HG02973 (cell line): ENCODE measurements at regions not wholly inside any gene's neighbourhood (a gene's known extent, or its start where the extent isn't known, plus 50 kb on each side); places are given as distances from the start of the nearest gene placed in this dataset.
"Not testable (repeated sequence)": the region's sequence is repeated elsewhere in the genome, so short reads cannot be mapped to it uniquely, and the experiment has no call there.

Source experiments
- ATAC-seq: cut with Tn5 transposase; IDR thresholded peaks from one replicate; pipeline ENCODE4 v1.9.1; 2021; ENCODE audit warnings: moderate library complexity; ENCODE audit not compliant: unreplicated experiment

DNA sequence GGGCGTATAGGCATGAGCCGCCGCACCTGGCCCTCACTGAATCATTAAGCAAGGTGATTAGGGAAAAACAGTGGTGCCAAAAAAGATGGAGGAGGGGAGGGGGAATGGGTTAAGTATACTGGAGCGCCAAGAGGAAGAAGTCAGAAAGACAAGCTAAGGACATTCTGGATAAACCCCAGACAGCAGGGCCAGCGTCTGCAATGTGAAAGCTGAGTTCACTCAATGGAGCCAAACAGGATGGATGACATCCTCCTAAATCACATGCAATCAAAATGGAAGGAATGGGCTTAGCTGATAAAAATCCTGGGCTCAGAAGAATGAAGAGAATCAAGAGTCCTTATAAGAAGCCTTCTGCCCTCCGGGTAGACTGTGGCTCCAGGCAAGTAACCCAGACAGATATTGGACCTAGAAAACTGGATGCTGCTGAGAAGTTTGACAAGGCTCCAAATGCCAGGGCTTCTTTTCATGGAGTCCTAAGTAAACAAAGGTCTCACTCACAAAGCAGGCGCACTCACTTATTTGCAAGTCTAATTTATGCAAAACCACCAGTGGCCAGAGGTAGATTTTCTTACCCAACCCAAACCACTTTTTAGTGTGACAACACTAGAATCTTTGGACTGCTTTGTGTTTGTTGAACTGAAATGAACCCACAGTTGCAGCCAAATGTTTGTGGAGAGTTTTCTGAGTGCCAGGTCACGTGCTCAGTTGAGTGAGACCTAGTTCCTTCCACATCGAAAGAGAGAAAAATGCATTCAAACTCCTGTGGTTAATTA, 519.1 kb upstream of the AUTS2 start:
- no peak for ATAC-seq

DNA sequence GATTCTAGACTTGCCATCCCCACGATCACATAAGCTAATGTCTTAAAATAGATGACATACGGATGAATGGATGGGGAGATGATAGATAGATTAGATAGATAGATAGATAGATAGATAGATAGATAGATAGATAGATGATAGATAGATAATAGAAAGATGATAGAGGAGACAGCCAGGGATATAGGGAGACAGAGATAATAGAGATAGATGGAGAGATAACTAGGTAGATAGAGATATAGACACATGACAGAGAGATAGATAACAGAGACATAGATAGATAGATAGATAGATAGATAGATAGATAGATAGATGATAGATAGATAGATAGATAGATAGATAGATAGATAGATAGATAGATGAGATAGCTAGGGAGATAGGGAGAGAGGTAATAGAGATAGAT, 511.0 kb upstream of the AUTS2 start:
- not testable (repeated sequence) for ATAC-seq

DNA sequence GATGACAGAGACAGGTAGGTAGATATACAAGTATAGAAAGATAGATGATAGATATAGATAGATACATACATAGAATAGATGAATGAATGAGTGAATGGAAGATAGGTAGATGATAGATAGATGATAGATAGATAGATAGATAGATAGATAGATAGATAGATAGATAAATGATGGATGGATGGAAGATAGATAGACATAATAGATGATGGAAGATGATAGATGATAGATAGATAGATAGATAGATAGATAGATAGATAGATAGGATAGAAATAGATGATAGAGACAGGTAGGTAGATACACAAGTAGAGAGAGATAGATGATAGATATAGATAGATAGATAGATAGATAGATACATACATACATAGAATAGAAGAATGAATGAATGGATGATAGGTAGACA, 510.1 kb upstream of the AUTS2 start:
- ATAC-seq = no peak

DNA sequence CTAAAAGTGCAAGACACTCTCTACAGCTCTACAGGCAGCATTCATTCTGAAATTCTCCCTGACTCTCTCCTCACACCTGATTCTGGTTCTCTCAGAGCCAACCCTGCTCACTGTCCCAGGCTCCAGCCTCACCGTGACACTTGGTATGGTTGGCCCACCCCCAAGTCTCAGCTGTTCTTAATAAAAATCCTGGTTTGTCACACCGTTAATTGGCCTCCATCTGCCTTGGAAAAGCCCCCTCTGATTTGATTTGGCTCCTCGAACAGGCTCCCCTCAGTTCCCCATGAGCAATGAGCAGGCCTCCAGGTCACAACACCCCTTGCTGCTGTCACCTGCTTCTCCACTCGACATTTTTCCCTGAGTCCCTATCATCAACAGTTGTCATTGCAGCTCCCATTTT, 507.3 kb upstream of the AUTS2 start:
- ATAC-seq = no peak

DNA sequence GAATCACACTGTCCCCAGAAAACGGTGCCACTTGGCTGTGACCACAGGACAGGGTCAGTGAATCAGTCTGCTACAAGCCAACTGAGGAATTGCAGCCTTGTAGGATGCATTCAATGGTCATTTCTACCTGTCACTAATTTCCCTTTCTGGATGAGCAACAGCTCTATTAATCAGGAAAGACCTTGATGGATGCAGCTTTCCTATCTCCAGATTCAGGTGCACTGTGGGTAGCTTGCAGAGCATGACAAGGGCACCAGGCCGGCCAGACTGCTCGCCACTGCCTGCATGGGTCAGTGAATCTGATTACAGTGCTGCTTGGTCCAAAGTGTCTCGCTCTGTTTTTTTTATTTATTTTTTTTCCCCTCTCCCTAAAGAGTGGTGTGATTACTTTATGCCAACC, 506.8 kb upstream of the AUTS2 start:
- no peak for ATAC-seq

DNA sequence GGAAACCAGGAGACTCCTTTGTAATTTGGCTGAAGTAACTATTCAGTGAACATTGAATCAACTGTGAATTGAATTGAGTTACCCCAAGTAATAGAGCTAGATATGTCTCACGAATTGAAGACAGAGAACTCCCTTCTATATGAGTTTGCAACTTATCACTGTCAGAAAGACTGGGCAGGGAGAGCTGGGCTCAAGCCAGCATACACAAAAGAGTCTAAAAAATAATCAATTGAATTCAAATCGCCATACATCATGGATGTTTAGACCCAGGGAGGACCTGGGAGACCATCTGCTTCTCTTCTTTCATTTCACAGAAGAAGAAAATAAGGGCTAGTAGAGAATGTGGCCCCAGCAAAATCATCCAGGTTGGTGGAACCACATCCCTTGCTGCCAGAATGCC, 503.1 kb upstream of the AUTS2 start:
- ATAC-seq = no peak

DNA sequence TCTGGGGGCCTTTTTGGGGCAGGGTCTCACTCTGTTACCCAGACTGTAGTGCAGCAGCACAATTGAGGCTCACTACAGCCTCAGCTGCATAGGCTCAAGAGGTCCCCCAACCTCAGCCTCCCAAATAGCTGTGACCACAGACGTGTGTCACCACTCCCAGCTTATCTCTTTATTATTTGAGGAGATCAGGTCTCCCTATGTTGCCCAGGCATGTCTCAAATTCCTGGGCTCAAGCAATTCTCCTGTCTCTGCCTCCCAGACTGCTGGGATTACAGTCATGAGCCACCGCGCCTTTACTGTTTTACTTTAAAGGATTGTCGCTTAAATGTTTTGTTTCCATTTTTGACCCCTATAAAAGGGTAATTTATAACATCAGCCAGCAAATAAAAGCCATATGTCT, 502.6 kb upstream of the AUTS2 start:
- ATAC-seq = no peak

DNA sequence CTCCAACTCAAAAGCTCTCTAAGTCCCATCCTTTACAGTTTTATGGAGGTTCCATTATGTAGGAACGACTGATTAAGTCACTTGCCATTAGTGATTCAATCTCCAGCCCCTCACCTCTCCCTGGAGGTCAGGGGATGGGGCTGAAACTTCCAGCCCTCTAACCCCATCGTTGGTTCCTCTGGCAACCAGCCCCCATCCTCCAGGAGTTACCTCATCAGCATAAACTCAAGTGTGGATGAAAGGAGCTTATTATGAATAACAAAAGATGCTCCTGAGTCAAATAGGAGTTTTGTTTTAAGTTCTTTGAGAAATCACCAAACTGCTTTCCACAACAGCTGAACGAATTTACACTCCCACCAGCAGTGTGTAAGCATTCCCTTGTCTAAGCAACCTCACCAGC, 494.3 kb upstream of the AUTS2 start:
- no peak for ATAC-seq

DNA sequence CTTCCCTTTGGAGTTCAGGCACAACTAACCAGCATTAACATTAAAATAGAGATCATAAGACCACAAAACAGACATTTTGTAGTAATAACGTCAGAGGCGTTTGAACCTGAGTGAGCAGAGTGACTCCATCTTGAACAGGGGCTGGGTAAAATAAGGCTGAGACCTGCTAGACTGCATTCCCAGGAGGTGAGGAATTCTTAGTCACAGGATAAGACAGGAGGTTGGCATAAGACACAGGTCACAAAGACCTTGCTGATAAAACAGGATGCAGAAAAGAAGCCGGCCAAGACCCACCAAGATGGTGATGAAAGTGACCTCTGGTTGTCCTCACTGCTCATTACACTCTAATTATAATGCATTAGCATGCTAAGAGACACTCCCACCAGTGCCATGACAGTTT, 493.2 kb upstream of the AUTS2 start:
- no peak for ATAC-seq

DNA sequence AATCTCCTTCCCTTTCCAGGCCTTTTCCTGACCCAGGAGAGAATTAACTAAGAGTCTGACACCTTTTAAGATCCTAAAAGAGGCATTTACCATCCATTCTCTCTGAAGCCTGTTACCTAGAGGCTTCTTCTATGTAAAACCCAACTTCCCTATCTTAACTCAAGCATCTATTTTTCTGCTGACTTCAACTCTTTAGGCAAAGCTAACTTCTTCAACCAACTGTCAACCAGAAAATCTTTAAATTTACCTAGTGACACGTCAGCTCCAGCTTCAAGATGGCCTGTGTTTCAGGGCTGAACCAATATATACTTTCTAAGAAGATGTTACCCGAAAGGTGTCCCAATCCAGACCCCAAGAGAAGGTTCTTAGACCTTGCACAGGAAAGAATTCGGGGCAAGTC, 492.3 kb upstream of the AUTS2 start:
- no peak for ATAC-seq

DNA sequence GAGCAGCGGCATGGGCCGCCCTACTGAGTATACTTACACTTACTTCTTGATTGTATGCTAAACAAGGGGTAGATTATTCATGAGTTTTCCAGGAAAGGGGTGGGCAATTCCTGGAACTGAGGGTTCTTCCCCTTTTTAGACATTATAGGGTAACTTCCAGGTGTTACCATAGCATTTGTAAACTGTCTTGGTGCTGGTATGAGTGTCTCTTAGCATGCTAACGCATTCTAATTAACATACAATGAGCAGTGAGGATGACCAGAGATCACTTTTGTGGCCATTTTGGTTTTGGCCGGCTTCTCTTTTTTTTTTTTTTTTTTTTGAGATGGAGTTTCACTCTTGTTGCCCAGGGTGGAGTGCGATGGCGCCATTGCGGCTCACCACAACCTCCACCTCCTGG, 491.8 kb upstream of the AUTS2 start:
- not testable (repeated sequence) for ATAC-seq

DNA sequence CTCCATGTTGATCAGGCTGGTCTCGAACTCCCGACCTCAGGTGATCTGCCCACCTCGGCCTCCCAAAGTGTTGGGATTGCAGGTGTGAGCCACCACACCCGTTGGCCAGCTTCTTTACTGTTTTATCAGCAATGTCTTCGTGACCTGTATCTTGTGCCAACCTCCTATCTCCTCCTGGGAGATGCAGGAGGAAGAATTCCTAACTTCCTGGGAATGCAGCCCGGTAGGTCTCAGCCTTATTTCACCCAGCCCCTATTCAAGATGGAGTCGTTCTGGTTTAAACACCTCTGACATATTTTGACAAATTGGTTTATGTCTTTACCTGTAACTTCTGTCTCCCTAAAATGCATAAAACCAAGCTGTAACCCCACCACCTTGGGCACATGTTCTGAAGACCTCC, 491.3 kb upstream of the AUTS2 start:
- not testable (repeated sequence) for ATAC-seq

DNA sequence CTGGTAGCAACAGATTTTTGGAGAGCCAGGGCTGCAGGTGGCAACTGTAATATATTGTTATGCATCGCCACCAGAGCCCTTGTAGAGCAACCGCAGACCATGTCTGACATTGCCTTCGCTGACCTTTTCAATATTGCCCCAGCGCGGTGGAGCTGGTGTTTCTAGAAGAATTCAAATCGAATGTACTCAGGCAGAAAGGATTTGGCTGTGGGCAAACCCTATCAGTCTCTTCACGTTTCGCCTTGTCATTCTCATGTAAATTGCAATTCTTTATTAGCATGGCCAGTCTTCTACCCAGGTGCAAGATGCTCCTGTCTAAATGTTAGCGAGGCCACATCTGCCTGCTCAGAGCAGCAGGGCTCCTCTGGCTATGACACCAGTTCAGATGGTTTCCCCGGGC, 490.2 kb upstream of the AUTS2 start:
- ATAC-seq = no peak

DNA sequence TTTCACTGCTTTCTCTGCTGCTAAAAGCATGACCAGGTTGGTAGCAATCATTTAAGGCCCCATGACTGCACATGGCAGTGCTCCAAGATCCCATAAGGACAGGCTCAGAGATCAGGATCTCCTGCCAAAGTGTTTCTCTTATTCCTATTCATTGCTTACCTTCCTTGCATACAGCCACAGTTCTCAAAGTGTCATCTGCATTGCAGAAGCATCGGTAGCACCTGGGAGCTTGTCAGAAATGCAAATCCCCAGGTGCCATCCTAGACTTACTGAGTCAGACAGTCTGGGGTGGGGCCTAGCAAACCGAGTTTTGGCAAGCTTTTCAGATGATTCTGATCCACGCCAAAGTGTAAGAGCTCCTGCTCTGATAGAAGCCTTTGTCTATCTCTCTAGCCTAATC, 489.0 kb upstream of the AUTS2 start:
- ATAC-seq = no peak

DNA sequence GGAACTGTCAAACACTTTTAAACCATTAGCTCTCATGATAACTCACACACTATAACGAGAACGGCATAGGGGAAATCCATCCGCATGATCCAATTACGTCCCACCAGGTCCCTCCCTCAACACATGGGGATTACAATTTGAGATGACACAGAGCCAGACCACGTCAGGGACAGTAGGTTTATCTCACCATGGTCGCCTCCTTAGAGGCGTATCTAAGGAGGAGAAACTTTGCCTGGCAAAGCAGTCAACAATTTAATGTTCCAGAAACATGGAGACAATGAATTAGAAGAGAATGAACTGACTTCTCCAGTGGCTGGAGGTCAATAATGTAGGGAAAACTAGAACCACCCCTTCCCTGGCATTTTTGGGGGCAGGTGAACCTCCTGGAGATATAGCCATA, 488.4 kb upstream of the AUTS2 start:
- no peak for ATAC-seq

DNA sequence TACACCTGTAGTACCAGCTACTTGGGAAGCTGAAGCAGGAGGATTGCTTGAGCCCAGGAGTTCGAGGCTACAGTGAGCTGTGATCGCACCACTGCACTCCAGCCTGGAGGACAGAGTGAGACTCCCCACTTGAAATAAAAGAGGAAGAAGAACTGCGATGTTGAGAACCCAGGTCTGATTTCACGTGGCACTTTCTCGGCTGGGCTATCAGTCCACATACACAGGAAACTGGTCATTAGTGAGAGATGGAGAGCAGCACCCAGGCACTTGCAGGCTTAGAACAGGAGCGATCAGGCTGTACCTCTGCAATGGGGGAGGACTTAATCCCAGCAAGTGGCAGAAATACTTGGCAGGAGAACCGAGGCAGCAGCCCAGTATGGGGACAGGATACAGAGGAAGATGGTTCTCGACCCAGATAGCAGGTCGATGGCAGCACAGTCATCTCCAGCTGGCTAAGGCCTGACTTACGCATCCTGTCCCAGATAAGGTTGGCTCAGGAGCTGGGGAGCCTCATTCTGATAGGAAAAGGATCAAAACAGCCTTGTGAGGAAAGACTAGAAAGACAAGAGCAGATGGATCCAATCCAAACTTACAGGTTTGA, 487.7 kb upstream of the AUTS2 start:
- no peak for ATAC-seq

DNA sequence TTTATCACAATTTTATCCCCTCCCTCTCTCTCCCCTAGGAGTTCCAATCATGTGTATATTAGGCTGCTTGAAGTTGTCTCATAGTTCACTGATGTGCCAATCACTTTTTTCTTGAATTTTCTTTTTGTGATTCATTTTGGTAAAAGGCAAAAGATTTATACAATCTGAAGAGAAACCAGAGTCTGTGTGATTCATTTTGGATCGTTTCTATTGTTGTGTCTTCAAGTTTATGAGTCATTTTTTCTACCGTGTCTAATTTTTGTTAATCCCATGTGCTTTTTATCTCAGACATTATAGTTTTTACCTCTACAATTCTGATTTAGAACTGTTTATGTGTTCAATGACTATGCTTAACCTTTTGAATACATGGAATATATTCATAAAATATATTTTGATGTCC, 483.9 kb upstream of the AUTS2 start:
- ATAC-seq = no peak

DNA sequence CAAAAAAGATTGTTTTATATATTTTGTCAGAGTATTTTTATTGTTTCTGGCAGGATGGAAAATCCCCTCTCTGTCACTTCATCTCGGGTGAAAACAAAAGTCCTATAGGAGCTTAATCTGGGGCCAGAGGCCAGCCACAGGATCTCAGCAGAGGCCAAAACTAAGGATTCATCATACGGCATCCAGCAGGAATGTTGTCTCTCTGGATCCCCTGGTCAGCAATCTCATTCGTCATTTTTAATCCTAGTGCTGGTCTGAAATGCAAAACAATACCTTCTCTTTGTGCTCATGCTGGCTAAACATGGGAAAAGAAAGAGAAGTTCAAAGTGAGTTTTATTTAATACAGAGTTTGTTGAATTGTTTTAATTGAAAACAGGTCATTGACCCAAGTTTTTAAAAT, 482.5 kb upstream of the AUTS2 start:
- ATAC-seq = no peak

DNA sequence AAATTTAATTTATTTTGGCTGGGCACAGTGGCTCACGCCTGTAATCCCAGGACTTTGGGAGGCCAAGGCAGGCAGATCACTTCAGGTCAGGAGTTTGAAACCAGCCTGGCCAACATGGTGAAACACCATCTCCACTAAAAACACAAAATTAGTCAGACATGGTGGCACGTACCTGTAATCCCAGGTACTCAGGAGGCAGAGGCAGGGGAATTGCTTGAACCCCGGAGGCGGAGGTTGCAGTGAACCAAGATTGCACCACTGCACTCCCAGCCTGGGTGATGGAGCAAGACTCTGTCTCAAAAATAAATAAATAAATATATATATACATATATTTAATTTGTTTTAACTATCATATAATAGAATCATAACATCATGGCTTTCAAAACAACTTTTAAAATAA, 482.1 kb upstream of the AUTS2 start:
- not testable (repeated sequence) for ATAC-seq

DNA sequence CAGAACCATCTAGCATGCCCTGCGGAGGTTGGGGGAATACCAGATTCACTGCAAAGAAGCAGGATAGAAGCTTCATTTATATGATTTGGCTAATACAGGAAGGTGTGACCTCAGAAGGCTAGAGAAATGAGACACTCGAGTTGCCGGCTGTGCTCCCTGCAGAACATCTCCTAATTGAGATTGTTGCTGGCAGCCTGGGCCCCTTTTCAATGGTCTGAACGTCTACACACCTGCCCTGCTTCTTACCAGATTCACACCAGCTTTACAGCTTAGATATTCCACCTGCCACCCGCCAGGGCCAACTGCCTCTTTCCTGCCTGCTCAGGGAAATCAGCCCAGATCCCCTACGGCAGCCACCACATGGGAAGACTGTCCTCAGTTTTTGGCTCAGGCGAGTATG, 475.3 kb upstream of the AUTS2 start:
- no peak for ATAC-seq

DNA sequence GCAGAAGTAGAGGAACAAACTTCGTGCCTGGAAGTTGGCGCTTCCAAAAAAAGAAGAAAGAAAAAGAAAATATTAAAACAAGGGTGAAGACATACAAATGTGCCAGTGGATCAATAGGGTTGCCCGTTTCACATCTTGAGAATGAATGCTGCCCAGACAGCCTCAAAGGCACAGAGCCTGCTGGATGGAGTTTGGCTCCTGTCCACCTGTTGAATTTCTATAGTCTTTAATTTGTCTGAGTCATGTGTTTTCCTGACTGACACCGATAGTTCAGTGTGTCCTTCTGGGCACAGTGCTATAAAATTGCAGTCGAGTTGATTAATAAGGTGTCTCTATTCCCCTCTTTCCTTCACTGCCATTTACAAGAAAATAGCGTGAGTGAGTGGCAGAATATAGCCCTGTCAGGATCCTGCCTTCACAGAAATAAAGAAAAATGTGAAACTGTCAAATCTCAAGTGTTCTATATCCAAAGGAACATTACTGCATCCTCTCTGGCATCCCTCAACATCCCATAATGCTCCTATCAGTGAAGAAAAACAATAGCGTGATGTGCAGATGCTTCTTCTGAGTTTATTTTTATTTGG, 471.3 kb upstream of the AUTS2 start:
- ATAC-seq = no peak

DNA sequence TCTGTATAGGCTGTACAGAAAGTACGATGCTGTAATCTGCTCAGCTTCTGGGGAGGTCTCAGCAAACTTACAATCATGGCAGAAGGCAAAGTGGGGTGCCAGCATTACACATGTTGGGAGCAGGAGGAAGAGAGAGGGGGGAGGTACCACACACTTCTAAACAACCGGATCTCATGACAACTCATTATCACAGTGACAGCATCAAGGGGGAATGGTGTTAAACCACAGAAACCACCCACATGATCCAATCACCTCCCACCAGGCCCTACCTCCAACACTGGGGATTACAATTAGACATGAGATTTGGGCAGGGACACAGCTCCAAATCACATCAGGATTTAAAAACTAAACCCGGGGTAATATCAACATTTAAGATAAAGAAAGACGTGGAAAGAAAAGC, 468.8 kb upstream of the AUTS2 start:
- no peak for ATAC-seq

DNA sequence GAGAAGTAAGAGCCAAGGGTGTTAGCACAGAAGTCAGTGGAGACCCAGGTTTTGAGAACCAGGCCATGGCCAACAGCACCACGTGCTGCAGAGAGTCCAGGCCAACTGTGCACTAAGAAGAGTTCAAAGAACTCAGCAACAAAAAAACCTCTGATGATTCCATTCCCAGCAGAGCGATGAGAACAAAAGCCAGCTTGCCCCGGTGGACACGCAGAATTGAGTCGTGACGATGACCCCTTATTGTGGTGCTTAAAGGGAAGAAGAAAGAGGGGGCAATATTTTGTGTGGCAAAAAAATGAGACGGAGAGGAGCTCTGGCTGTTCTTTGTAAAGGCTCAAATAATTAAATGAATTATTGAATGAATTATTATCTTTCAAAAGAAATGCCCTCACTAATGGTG, 468.3 kb upstream of the AUTS2 start:
- ATAC-seq = no peak
